AG04449 (cell line): ENCODE measurements at regions not wholly inside any gene's neighbourhood (a gene's known extent, or its start where the extent isn't known, plus 50 kb on each side); places are given as distances from the start of the nearest gene placed in this dataset.

Experiments used
- CTCF ChIA-PET: fragments of 350-600 bp; formaldehyde crosslinking; extraction: SDS; loops from one replicate; lab custom pipeline; 2021; ENCODE audit warnings: antibody characterized with exemption; lab: Yijun Ruan, JAX
- POLR2A ChIA-PET: fragments of 400-600, 350-600 bp; formaldehyde crosslinking; extraction: SDS; loops from one replicate; lab custom pipeline; 2020; ENCODE audit warnings: antibody characterized with exemption, inconsistent platforms; lab: Yijun Ruan, JAX
- DNase-seq: peaks from one replicate; pipeline ENCODE4 v3.0.0-alpha.2; 2010; ENCODE audit warnings: low read depth, low spot score
- H3K4me3 ChIP-seq: 2 replicates; pipeline ENCODE4 v1.5.1; 2011; ENCODE audit warnings: low read depth, mild to moderate bottlenecking, control low read depth, low read length
- TF ChIP-seq, protein P1 (sequence below): IDR thresholded peaks from one replicate; pipeline ENCODE4 v1.5.1; 2011; ENCODE audit warnings: mild to moderate bottlenecking, moderate library complexity, low read length, control low read depth, inconsistent platforms; ENCODE audit not compliant: insufficient read depth; ENCODE audit errors: missing control alignments

DNA sequence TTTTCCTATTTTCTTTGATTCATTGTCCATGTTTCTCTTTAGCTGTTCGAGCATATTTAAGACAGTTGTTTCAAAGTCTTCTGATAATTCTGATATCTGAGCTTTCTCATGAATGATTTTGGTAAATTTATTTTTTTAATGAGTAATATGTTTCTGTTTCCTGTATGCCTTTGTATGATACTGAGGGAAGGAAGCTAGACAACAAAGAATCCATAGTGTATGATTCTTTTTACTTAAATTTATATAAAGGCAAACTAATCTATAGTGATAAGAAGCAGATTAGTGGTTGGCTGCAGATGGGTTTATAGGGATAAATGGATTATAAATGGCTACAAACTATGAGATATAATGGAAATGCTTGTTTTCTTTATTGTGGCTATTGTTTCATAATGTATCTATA lies 352.7 kb upstream of the CDH2 start:
- CTCF ChIA-PET, result no interaction called here
- DNase-seq, result no peak
- H3K4me3 ChIP-seq, result no peak overlapping the region
- POLR2A ChIA-PET, result no interaction called here
- TF ChIP-seq, protein P1, sequence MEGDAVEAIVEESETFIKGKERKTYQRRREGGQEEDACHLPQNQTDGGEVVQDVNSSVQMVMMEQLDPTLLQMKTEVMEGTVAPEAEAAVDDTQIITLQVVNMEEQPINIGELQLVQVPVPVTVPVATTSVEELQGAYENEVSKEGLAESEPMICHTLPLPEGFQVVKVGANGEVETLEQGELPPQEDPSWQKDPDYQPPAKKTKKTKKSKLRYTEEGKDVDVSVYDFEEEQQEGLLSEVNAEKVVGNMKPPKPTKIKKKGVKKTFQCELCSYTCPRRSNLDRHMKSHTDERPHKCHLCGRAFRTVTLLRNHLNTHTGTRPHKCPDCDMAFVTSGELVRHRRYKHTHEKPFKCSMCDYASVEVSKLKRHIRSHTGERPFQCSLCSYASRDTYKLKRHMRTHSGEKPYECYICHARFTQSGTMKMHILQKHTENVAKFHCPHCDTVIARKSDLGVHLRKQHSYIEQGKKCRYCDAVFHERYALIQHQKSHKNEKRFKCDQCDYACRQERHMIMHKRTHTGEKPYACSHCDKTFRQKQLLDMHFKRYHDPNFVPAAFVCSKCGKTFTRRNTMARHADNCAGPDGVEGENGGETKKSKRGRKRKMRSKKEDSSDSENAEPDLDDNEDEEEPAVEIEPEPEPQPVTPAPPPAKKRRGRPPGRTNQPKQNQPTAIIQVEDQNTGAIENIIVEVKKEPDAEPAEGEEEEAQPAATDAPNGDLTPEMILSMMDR, result no peak

DNA sequence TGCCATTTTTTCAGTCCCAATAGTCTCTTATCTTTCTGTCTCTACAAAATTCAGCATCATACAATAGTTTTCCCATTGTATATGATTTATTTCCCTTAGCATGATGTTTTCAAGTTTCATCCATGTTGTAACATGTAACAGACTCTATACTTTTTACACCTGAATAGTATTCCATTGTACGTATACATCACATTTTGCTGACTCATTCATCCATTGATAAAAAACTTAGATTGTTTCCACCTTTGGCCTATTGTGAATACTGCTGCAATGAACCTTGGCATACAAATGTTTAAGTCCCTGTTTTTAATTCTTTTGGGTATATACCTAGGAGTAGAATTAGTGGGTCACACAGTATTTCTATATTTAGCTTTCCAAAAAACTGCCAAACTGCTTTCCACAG lies 349.3 kb upstream of the CDH2 start:
- H3K4me3 ChIP-seq, result no peak overlapping the region
- DNase-seq, result no peak
- POLR2A ChIA-PET, result no interaction called here
- CTCF ChIA-PET, result no interaction called here
- TF ChIP-seq, protein P1, result no peak

DNA sequence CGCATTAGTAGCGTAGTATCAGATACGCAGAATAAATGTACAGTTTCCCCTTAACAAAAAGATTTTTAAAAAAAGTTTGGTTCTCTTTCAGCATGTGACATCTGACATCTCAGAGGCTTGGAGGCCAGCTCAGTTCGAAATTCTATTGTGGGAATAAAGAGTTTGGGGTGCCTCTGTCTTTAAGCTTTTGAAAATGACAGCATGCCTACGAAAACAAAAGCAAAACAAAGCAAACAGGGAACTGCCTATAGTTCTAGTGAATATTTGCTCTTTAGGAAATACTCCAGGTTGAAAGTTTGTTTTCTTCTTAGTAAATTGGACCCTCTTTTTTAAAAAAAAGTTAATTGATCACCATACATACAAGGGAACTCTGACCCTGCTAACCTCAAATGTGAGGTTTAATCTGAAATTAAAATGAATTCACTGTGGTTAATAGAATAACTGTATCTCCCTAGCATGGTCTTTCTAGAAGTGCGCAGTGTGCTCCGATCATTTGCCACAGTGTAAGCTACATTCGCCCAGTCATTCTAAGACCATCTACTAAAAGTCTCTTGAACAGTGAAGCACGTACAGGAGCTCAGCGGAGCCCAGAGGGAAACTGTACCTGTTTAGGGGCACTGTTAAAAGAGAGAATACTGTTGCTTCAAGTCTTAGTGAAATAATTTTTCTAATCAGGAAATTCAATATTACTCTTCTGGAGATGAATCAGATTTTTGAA lies 347.0 kb upstream of the CDH2 start:
- DNase-seq, result no peak
- POLR2A ChIA-PET, result no interaction called here
- CTCF ChIA-PET, result no interaction called here
- TF ChIP-seq, protein P1, result no peak
- H3K4me3 ChIP-seq, result no peak overlapping the region

DNA sequence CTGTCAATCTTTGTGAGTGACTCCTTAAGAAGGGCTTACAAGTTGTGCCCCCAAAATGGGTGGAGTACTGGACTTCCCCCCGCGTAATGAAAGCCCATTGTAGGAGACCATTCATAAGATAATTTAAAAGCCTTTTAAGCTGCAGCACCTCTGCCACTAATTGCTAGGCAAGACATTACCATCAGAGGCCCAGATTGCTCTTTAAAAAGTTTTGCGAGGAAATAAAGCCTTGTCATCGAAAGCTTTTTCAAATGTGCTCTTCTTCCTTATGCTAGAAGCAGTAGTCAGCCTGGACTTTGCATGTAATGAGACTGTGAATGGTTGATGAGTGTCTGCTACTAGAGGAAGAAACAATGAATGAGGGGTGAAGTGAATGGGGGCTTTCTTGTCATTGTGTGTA lies 345.3 kb upstream of the CDH2 start:
- POLR2A ChIA-PET, result no interaction called here
- H3K4me3 ChIP-seq, result no peak overlapping the region
- TF ChIP-seq, protein P1, result no peak
- CTCF ChIA-PET, result no interaction called here
- DNase-seq, result no peak

DNA sequence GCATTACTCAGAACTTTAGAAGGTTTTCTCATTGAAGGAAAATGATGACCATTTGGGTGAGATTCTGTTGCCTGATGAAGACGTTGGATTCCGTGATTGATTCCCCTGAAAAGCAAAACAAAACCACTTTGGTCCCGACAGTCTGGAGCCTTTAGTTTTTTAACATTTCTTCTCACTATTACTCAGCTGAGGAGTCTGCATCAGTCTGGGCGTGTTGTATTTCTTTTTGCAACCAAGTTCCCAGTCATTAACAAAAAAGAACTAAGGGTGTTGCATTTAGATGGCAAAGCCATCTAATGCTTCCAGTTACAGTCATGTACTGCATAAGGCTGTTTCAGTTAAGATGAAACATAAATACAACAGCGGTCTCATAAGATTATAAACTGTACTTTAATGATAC lies 343.1 kb upstream of the CDH2 start:
- no peak overlapping the region for H3K4me3 ChIP-seq
- ChIA-PET CTCF (no interaction called here), POLR2A (no interaction called here)
- TF ChIP-seq, protein P1, result no peak
- no peak for DNase-seq

DNA sequence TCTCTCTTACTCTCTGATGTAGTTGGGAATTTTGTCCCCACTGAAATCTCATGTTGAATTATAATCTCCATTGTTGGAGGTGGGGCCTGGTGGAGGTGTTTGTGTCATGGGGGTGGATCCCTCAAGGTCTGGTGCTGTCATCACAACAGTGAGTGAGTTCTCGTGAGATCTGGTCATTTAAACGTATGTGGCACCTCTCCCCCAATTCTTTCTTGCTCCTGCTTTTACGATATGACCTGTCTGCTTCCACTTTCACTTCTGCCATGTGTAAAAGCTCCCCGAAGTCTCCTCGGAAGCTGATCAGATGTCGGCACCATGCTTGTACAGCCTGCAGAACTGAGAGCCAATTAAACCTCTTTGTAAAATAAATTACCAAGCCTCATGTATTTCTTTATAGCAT lies 337.8 kb upstream of the CDH2 start:
- ChIA-PET POLR2A (interaction anchor here (0.6 kb wide), 1 partner anchor 364 kb away, joined by 3 read pairs; no protein-coding TSS in a partner anchor), CTCF (no interaction called here)
- no peak overlapping the region for H3K4me3 ChIP-seq
- TF ChIP-seq, protein P1, result no peak
- no peak for DNase-seq
